SK-N-SH (cell line): ENCODE measurements at regions not wholly inside any gene's neighbourhood (a gene's known extent, or its start where the extent isn't known, plus 50 kb on each side); places are given as distances from the start of the nearest gene placed in this dataset.

Source experiments
- CTCF ChIA-PET: fragments of 300-600, 350-600 bp; formaldehyde crosslinking; extraction: SDS; loops from one replicate; lab custom pipeline; 2021; lab: Yijun Ruan, JAX
- POLR2A ChIA-PET: fragments of 350-600 bp; sonication (Branson Sonifier 250); formaldehyde crosslinking; extraction: SDS; loops from one replicate; lab custom pipeline; 2020; ENCODE audit warnings: antibody characterized with exemption, inconsistent platforms; lab: Yijun Ruan, JAX
- DNase-seq: peaks from one replicate; pipeline ENCODE4 v3.0.0; 2012
- H2AFZ ChIP-seq: fragments of 200-600 bp; sonication (generic); 2 replicates; pipeline ENCODE4 v1.8.1; 2016; ENCODE audit warnings: antibody characterized with exemption, mild to moderate bottlenecking, low read depth
- H3F3A ChIP-seq: fragments of 200-600 bp; sonication (generic); replicated peaks from 2 replicates; pipeline ENCODE3; 2016; ENCODE audit warnings: antibody characterized with exemption, mild to moderate bottlenecking; ENCODE audit not compliant: insufficient read depth
- H3K27ac ChIP-seq, 2 experiments: fragments of 200-500 bp in 1 of 2; fragments of 200-600 bp in 1 of 2; sonication (Bioruptor generic) in 1 of 2; sonication (generic), shearing (Covaris generic) in 1 of 2; 2 replicates each; pipeline versions ENCODE4 v1.5.1 to v1.6.1; 2014 to 2016; ENCODE audit warnings: low read depth in 2 of 2, inconsistent platforms in 1 of 2, low read length in 1 of 2, mild to moderate bottlenecking in 1 of 2, mixed read lengths in 1 of 2
- H3K27me3 ChIP-seq: fragments of 200-600 bp; sonication (generic), shearing (Covaris generic); 2 replicates; pipeline ENCODE4 v1.6.1; 2016; ENCODE audit warnings: mixed run types; ENCODE audit not compliant: insufficient read depth
- H3K36me3 ChIP-seq, 2 experiments: fragments of 200-500 bp in 1 of 2; fragments of 200-600 bp in 1 of 2; sonication (Bioruptor generic) in 1 of 2; sonication (generic) in 1 of 2; replicated peaks in 1 of 2; 2 replicates each; pipeline versions ENCODE3 to v1.5.1; 2014 to 2016; ENCODE audit warnings: low read length in 1 of 2, mild to moderate bottlenecking in 1 of 2; ENCODE audit not compliant: insufficient read depth in 2 of 2, control insufficient read depth in 1 of 2
- H3K4me1 ChIP-seq, 2 experiments: fragments of 200-500 bp in 1 of 2; fragments of 200-600 bp in 1 of 2; sonication (Bioruptor generic) in 1 of 2; sonication (generic), shearing (Covaris generic) in 1 of 2; 2 replicates each; pipeline versions ENCODE4 v1.5.1 to v1.6.1; 2014 to 2016; ENCODE audit warnings: low read depth in 1 of 2, low read length in 1 of 2, mixed run types in 1 of 2; ENCODE audit not compliant: insufficient read depth in 2 of 2, control insufficient read depth in 1 of 2
- H3K4me2 ChIP-seq: fragments of 200-600 bp; sonication (generic), shearing (Covaris generic); 2 replicates; pipeline ENCODE4 v1.6.1; 2017; ENCODE audit warnings: mixed run types
- H3K4me3 ChIP-seq, 2 experiments: fragments of 200-500 bp in 1 of 2; fragments of 200-600 bp in 1 of 2; sonication (Bioruptor generic) in 1 of 2; sonication (generic), shearing (Covaris generic) in 1 of 2; 2 replicates each; pipeline versions ENCODE4 v1.5.1 to v1.8.1; 2014 to 2016; ENCODE audit warnings: low read depth in 2 of 2, inconsistent platforms in 1 of 2, low read length in 1 of 2, mild to moderate bottlenecking in 1 of 2, mixed read lengths in 1 of 2, moderate library complexity in 1 of 2
- H3K79me2 ChIP-seq: fragments of 200-600 bp; sonication (generic); 2 replicates; pipeline ENCODE4 v1.8.1; 2017; ENCODE audit warnings: mild to moderate bottlenecking; ENCODE audit not compliant: insufficient read depth
- H3K9ac ChIP-seq: fragments of 200-600 bp; sonication (generic); 2 replicates; pipeline ENCODE4 v1.6.1; 2017; ENCODE audit warnings: mixed run types
- H3K9me2 ChIP-seq: fragments of 200-600 bp; sonication (generic); 2 replicates; pipeline ENCODE4 v1.6.1; 2017; ENCODE audit warnings: mixed run types
- H3K9me3 ChIP-seq: fragments of 200-600 bp; sonication (generic); 2 replicates; pipeline ENCODE4 v1.6.1; 2017; ENCODE audit warnings: mixed run types, mild to moderate bottlenecking, moderate library complexity
- H4K20me1 ChIP-seq: fragments of 200-600 bp; sonication (generic); 2 replicates; pipeline ENCODE4 v1.6.1; 2017; ENCODE audit warnings: mild to moderate bottlenecking, mixed run types; ENCODE audit not compliant: insufficient read depth
- ELF1 ChIP-seq: IDR thresholded peaks from 2 replicates; pipeline ENCODE4 v1.4.0; 2012
- EP300 ChIP-seq, 2 experiments: IDR thresholded peaks; 2 replicates each; pipeline versions ENCODE4 v1.4.0 to v1.6.1; 2012; ENCODE audit warnings: borderline replicate concordance in 1 of 2, low read depth in 1 of 2, low read length in 1 of 2
- EZH2phosphoT487 ChIP-seq: fragments of 200-600 bp; sonication (generic); IDR thresholded peaks from 2 replicates; pipeline ENCODE4 v1.6.1; 2017; ENCODE audit warnings: low read depth, mixed run types, mild to moderate bottlenecking, antibody characterized with exemption, moderate library complexity, borderline replicate concordance
- FOXJ3 ChIP-seq: sonication (generic); formaldehyde crosslinking; IDR thresholded peaks from 2 replicates; pipeline ENCODE4 v1.5.1; 2020; ENCODE audit warnings: mild to moderate bottlenecking, missing genetic modification reagents
- FOXM1 ChIP-seq: IDR thresholded peaks from 2 replicates; pipeline ENCODE4 v1.4.0; 2012; ENCODE audit warnings: low read depth, mild to moderate bottlenecking
- JUND ChIP-seq: IDR thresholded peaks from 2 replicates; pipeline ENCODE4 v1.4.0; 2012
- MEF2A ChIP-seq: IDR thresholded peaks from 2 replicates; pipeline ENCODE4 v1.4.0; 2012; ENCODE audit warnings: low read depth, borderline replicate concordance
- RCOR1 ChIP-seq: fragments of 150-350 bp; IDR thresholded peaks from 2 replicates; pipeline ENCODE4 v1.6.1; 2017; ENCODE audit warnings: antibody characterized with exemption, low read length
- RFX5 ChIP-seq: IDR thresholded peaks from 2 replicates; pipeline ENCODE4 v1.6.1; 2012; ENCODE audit warnings: mild to moderate bottlenecking, improper control_type of control experiment, low read length
- RXRA ChIP-seq: IDR thresholded peaks from 2 replicates; pipeline ENCODE4 v1.4.0; 2012; ENCODE audit warnings: low read depth, mild to moderate bottlenecking, borderline replicate concordance
- SMC3 ChIP-seq: IDR thresholded peaks from 2 replicates; pipeline ENCODE4 v1.6.1; 2012; ENCODE audit warnings: low read depth, low read length, improper control_type of control experiment
- TCF12 ChIP-seq: IDR thresholded peaks from 2 replicates; pipeline ENCODE4 v1.4.0; 2012
- YY1 ChIP-seq: IDR thresholded peaks from 2 replicates; pipeline ENCODE4 v1.4.0; 2012; ENCODE audit warnings: low read depth, mild to moderate bottlenecking
- WGBS: methylation state at CpG from one replicate; pipeline ENCODE4 v1.1.6; 2017; ENCODE audit warnings: low lambda C conversion rate; 5-methylcytosine and 5-hydroxymethylcytosine counted together
- TF ChIP-seq, protein P1 (sequence below): fragments of 150-350 bp; IDR thresholded peaks from 2 replicates; pipeline ENCODE4 v1.6.1; 2017; ENCODE audit warnings: antibody characterized with exemption, low read length, low read depth, borderline replicate concordance
- TF ChIP-seq, protein P2 (sequence below): IDR thresholded peaks from 2 replicates; pipeline ENCODE4; 2012
- TF ChIP-seq, protein P3 (sequence below): fragments of 200-600 bp; sonication (generic); IDR thresholded peaks from 2 replicates; pipeline ENCODE4 v1.6.1; 2017; ENCODE audit warnings: antibody characterized with exemption, mild to moderate bottlenecking, moderate library complexity
- TF ChIP-seq, protein P4 (sequence below): IDR thresholded peaks from 2 replicates; pipeline ENCODE4 v1.6.1; 2012; ENCODE audit warnings: mild to moderate bottlenecking, low read depth, low read length, moderate library complexity

DNA sequence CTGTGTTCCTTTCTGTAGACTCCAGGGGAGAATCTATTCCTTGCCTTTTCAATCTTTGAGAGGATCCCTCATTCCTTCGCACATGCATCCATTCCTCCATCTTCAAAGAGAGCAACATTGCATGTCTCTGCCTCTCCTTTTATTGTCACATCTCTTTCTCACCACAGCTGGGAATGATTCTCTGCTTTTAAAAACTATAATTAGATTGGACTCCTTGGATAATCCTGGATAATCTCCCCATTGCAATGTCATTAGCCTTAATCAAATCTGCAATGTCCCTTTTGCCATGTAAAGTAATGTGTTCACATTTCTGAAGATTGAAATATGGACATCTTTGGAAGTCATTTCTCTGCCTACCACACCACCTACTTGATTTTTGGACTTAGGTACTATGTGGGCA is 750.1 kb downstream of the COL12A1 start:
- Histone ChIP-seq H3K4me2 (no peak overlapping the region), H3K4me3 (no peak overlapping the region), H3K27me3 (no peaks in the 10 kb centered on the region; the same call in 1 of the 2 replicates), H3K27ac (no peak overlapping the region), H3F3A (no peaks in the 10 kb centered on the region), H4K20me1 (no peaks in the 10 kb centered on the region), H3K36me3 (no peaks in the 10 kb centered on the region), H3K4me1 (no peaks in the 10 kb centered on the region), H3K9me3 (no peaks in the 10 kb centered on the region), H2AFZ (no peak overlapping the region), H3K9me2 (no peaks in the 10 kb centered on the region), H3K9ac (no peak overlapping the region), H3K79me2 (no peaks in the 10 kb centered on the region)
- WGBS: 50% methylated on average over 1 of the region's 1 CpG
- ChIA-PET CTCF (no interaction called here), POLR2A (no interaction called here)
- TF ChIP-seq, protein P1, sequence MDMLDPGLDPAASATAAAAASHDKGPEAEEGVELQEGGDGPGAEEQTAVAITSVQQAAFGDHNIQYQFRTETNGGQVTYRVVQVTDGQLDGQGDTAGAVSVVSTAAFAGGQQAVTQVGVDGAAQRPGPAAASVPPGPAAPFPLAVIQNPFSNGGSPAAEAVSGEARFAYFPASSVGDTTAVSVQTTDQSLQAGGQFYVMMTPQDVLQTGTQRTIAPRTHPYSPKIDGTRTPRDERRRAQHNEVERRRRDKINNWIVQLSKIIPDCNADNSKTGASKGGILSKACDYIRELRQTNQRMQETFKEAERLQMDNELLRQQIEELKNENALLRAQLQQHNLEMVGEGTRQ: no peak
- no peak for TF ChIP-seq RFX5
- TF ChIP-seq SMC3: no peak
- no peak for TF ChIP-seq YY1
- no peak for TF ChIP-seq EZH2phosphoT487
- TF ChIP-seq, protein P2, sequence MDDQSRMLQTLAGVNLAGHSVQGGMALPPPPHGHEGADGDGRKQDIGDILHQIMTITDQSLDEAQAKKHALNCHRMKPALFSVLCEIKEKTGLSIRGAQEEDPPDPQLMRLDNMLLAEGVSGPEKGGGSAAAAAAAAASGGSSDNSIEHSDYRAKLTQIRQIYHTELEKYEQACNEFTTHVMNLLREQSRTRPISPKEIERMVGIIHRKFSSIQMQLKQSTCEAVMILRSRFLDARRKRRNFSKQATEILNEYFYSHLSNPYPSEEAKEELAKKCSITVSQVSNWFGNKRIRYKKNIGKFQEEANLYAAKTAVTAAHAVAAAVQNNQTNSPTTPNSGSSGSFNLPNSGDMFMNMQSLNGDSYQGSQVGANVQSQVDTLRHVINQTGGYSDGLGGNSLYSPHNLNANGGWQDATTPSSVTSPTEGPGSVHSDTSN: no peak
- no peak for TF ChIP-seq EP300 (IDR thresholded peaks at IDR 0.05; ENCODE audit: borderline replicate concordance in 1 of 2, low read depth in 1 of 2, low read length in 1 of 2)
- no peak for TF ChIP-seq FOXM1
- TF ChIP-seq MEF2A: no peak
- no peak for TF ChIP-seq JUND
- no peak for TF ChIP-seq RCOR1
- no peak for TF ChIP-seq FOXJ3 (CRISPR knock-in tag)
- TF ChIP-seq, protein P3, sequence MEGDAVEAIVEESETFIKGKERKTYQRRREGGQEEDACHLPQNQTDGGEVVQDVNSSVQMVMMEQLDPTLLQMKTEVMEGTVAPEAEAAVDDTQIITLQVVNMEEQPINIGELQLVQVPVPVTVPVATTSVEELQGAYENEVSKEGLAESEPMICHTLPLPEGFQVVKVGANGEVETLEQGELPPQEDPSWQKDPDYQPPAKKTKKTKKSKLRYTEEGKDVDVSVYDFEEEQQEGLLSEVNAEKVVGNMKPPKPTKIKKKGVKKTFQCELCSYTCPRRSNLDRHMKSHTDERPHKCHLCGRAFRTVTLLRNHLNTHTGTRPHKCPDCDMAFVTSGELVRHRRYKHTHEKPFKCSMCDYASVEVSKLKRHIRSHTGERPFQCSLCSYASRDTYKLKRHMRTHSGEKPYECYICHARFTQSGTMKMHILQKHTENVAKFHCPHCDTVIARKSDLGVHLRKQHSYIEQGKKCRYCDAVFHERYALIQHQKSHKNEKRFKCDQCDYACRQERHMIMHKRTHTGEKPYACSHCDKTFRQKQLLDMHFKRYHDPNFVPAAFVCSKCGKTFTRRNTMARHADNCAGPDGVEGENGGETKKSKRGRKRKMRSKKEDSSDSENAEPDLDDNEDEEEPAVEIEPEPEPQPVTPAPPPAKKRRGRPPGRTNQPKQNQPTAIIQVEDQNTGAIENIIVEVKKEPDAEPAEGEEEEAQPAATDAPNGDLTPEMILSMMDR: no peak
- no peak for TF ChIP-seq RXRA
- TF ChIP-seq TCF12: no peak
- TF ChIP-seq ELF1: no peak
- TF ChIP-seq, protein P4, sequence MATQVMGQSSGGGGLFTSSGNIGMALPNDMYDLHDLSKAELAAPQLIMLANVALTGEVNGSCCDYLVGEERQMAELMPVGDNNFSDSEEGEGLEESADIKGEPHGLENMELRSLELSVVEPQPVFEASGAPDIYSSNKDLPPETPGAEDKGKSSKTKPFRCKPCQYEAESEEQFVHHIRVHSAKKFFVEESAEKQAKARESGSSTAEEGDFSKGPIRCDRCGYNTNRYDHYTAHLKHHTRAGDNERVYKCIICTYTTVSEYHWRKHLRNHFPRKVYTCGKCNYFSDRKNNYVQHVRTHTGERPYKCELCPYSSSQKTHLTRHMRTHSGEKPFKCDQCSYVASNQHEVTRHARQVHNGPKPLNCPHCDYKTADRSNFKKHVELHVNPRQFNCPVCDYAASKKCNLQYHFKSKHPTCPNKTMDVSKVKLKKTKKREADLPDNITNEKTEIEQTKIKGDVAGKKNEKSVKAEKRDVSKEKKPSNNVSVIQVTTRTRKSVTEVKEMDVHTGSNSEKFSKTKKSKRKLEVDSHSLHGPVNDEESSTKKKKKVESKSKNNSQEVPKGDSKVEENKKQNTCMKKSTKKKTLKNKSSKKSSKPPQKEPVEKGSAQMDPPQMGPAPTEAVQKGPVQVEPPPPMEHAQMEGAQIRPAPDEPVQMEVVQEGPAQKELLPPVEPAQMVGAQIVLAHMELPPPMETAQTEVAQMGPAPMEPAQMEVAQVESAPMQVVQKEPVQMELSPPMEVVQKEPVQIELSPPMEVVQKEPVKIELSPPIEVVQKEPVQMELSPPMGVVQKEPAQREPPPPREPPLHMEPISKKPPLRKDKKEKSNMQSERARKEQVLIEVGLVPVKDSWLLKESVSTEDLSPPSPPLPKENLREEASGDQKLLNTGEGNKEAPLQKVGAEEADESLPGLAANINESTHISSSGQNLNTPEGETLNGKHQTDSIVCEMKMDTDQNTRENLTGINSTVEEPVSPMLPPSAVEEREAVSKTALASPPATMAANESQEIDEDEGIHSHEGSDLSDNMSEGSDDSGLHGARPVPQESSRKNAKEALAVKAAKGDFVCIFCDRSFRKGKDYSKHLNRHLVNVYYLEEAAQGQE: no peak
- DNase-seq: no peak
